SW480 (cell line): ENCODE measurements at regions not wholly inside any gene's neighbourhood (a gene's known extent, or its start where the extent isn't known, plus 50 kb on each side); places are given as distances from the start of the nearest gene placed in this dataset.
"Not testable (repeated sequence)": the region's sequence is repeated elsewhere in the genome, so short reads cannot be mapped to it uniquely, and the experiment has no call there.

Source experiments
- DNase-seq: peaks from one replicate; pipeline ENCODE4 v3.0.0-alpha.2; 2016; ENCODE audit warnings: low spot score

- no peak for DNase-seq
These were observed 153.6 kb upstream of the INTU start for GRCh38 chr4:127479031-127479622.

DNA sequence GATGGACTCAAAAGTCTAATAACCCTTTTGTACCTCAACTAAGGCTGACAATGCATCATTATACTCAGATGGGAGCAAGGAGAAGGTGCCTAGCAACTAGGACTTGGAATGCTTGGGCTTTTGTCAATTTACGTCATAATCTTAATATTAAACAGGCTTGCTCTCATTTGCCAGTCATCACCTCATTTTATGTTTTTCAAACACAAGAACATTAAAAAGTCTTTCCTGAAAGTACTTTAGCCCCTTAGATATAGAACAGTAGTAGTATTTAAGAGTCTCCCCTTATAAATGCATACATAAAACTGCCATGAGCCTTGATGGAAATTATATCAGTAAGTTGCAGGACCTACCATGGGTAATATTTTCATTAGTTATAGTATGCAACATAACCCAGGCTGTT is 150.7 kb upstream of the INTU start:
- no peak for DNase-seq

GRCh38 chr4:127484117-127484516 is 148.6 kb upstream of the INTU start:
- DNase-seq: no peak

DNA sequence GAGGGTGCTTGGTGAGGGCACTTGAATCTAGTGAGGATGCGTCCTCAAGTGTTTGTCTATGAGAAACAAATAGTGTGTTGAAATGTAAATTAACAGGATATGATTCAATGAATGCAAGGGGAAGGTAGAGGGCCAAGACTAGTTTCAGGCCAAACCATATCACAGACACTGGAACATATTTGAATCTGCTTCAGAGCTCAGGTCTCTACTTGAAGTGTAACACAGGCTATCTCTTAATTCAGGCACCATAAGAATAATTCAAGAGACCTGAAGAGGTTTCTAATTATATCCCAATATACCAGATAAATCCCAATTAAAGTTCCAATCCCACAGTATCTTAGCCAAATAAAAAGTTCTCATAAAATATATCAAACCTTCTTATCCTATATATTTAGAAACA is 146.5 kb upstream of the INTU start:
- DNase-seq: no peak

- no peak for DNase-seq
These were observed 141.2 kb upstream of the INTU start for GRCh38 chr4:127491571-127491970.

DNA sequence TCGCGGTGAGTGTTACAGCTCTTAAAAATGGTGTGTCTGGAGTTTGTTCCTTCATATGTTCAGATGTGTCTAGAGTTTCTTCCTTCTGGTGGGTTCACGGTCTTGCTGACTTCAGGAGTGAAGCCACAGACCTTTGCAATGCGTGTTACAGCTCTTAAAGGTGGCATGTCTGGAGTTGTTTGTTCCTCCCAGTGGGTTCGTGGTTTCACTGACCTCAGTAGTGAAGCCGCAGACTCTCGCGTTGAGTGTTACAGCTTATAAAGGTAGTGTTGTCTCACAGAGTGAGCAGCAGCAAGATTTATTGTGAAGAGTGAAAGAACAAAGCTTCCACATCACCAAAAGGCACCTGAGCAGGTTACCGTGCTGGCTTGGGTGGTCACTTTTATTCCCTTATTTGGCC is 135.9 kb upstream of the INTU start:
- not testable (repeated sequence) for DNase-seq

DNA sequence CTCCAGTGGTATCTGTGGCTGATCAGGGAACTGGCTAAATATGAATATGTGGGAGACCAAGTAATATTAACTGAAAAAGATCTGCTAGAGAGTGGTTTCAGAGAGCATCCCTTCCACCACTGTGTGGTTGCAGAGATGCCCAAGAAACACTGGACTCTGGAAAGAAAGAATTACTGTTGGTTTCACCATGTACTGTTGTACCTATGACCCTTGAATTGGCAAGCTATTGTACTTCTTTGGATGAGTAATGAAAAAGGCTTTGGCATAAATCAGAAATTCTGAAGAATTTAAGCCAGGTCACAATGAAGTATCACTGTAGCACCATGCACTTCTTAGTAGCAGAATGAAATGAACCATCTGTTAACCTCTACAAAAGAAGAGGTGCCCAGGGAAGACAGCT is 134.4 kb upstream of the INTU start:
- DNase-seq: no peak

- DNase-seq: no peak
These were observed 132.5 kb upstream of the INTU start for GRCh38 chr4:127500242-127500641.

GRCh38 chr4:127501103-127501502 is 131.7 kb upstream of the INTU start:
- no peak for DNase-seq

DNA sequence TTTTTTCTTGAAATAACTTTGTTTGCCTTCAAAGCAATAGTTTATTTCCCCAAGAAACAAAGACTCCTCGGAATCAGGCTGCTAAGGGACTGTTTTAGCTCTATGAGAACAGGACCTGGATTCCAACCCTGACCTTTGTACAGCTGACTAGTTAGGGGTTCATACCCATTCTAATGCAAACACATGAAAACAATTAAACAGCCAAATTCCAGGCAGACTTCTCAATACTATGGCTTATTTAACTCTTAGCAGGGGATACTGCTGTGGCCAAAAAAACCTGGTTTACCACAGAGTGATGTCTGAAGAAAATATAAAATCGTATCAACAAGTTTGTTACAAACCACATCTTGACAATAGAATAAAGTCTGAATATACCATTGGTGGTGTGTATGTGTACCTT is 129.6 kb upstream of the INTU start:
- no peak for DNase-seq

GRCh38 chr4:127505203-127505602 is 127.6 kb upstream of the INTU start:
- no peak for DNase-seq

GRCh38 chr4:127506283-127506682 is 126.5 kb upstream of the INTU start:
- no peak for DNase-seq

DNA sequence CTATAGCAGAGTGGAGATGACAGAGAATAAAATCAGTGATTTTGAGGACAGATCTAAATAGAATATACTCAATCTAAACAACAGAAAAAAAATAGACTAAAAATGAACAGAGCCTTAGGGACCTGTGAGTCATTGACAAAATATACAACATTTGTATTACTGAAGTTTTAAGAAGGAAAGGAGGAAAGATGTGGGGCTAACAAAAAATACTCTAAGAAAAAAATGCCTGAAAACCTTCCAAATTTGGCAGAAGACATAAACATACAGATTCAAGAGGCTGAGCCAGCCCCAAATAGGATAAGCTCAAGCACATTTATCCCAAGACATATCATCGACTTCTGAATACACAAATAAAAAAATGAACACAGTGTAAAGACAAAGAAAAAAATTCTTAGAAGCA is 123.6 kb upstream of the INTU start:
- DNase-seq: no peak

GRCh38 chr4:127512672-127513071 is 120.1 kb upstream of the INTU start:
- DNase-seq: not testable (repeated sequence)

DNA sequence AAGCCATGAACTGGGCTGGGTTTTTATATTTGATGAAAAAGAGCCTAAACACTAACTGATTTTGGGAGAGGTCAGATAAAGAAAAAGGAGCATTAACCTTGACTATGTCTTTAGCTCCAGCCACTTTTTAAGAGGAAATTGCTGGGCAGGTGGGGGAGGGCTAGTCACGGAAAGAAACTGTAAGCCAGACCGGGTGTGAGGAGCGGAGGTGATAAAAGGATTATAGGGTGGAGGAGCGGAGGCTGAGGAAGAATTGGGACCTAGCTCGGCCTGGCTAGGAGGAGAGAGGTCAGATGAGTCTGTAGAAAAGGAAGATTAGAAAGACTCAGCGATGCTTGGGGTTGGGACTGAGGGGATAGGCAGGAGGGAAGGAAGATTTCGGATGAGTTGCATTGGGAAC is 117.5 kb upstream of the INTU start:
- DNase-seq: not testable (repeated sequence)

DNA sequence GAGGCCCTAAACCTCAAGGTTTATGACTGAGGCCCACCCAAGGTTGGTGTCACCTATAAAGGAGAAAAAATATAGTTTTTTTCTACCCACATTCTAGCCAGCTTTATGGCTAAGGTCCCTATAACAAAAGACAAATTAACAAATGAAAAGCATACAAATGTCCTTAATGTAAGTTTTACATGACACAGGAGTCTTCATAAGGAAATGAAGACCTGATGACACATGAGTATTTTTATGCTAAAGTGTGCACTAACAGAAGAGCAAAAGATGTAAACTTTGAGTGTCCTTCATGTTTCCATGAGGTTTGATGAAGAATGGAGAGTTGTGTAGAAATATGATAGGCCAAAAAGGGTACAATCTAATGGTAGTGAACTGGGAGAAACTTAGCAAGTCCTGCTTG is 114.7 kb upstream of the INTU start:
- DNase-seq: no peak

GRCh38 chr4:127521463-127521862 is 111.3 kb upstream of the INTU start:
- DNase-seq: no peak

GRCh38 chr4:127523369-127523768 is 109.4 kb upstream of the INTU start:
- DNase-seq: no peak

DNA sequence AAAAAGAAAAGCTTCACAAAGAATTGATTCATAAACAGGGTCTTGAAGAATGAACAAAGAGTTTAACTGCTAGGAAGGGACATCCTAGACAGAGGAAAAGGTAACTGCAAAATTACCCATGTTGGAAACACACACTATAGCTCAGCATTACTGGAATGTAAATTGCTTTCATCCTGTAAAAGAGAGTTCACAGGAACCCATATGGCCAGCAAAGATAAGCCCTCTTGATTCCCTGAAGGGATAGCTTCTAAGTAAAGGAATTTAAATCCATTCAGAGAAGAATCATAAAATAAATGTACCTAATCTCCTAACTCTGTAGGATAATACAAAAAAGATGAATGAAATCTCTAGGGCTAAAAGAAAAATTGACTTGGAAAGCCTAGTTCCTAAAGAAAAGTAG is 107.1 kb upstream of the INTU start:
- no peak for DNase-seq

DNA sequence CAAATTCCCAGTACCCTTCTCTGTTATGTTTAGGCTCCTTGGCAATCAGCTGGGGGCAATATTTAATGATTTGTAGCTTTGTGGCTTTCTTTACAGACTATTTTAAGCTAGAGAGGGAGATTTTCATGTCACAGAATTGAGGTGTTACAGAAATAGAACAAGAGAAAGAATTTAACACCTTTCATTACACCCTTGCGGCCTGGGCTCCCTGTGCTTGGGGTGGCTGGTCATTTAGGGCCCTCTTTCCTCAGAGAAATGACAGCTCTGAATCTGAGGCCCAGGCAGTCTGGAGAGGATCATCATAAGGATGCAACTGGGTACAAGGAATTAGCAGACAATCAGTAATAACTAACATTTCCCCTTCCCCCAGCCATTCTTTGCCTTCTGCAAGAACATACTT is 104.5 kb upstream of the INTU start:
- DNase-seq: no peak

DNA sequence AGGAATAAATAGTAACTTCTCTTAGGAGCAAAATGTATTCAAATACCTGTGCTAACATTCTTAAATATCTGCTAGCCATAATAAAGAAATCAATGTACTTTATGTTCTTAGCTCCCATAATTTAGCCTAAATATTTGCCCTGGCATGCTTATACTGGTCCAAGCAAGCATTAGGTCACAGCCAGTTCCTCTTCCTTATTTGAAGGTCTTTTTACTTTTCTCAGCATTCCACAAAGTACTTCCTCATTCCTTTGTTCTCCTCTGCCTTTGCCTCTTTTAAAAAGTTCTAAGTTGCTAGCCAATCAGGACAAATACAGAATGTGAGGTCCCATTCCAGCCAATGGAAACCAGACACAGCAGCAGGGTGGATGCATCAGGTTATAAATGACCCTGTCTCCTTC is 102.9 kb upstream of the INTU start:
- DNase-seq: not testable (repeated sequence)

- no peak for DNase-seq
These were observed 99.6 kb upstream of the INTU start for GRCh38 chr4:127533028-127533700.

DNA sequence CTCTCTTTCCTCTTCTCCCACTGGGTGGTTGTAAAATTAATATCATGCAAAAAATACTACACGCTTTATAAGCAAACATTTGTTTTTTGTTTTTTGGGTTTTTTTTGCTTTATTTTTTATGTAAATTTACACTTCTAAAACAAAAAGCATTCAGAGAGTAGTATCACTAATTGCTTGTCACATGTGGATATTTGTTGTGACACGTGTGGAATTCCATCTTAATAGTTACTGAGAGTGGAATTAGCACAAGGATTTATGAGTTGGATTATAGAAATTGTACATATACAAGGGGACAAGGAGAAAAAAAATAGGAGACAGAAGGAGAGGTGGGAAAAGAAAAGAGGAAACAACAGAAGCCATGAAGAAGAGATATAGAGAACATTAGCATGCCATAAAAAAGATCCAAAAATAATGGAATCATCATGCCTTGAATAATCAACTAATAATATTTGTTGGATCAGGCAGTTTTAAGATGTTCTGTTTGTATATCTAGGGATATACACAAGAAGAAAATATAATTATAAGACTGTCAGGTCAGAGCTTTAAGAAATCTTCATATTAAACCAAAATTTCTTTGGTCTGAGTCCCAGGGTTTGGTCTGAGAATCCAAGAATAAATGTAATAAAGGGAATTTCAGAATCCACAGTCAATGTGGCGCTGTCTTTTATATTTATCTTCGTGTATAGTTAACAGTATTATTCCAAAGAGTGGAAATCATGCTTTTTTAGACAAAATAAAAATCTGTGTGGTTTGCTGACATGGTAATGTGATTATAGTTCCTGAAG is 98.5 kb upstream of the INTU start:
- DNase-seq: no peak
